ENCODE measurements at regions not wholly inside any gene's neighbourhood (a gene's known extent, or its start where the extent isn't known, plus 50 kb on each side); places are given as distances from the start of the nearest gene placed in this dataset.

GRCh38 chr3:36309092-36309491, 71.2 kb upstream of the STAC start:
- TF ChIP-seq, protein P1, sequence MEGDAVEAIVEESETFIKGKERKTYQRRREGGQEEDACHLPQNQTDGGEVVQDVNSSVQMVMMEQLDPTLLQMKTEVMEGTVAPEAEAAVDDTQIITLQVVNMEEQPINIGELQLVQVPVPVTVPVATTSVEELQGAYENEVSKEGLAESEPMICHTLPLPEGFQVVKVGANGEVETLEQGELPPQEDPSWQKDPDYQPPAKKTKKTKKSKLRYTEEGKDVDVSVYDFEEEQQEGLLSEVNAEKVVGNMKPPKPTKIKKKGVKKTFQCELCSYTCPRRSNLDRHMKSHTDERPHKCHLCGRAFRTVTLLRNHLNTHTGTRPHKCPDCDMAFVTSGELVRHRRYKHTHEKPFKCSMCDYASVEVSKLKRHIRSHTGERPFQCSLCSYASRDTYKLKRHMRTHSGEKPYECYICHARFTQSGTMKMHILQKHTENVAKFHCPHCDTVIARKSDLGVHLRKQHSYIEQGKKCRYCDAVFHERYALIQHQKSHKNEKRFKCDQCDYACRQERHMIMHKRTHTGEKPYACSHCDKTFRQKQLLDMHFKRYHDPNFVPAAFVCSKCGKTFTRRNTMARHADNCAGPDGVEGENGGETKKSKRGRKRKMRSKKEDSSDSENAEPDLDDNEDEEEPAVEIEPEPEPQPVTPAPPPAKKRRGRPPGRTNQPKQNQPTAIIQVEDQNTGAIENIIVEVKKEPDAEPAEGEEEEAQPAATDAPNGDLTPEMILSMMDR (IDR thresholded peaks at IDR 0.05), result no peak
- Mint-ChIP-seq H3K4me1 (no peaks in the 10 kb centered on the region), H3K27me3 (ENCODE audit: low read depth, poor library complexity) (peaks cover under 1% of the 10 kb centered on the region), H3K4me3 (no peak overlapping the region), H3K9me3 (no peaks in the 10 kb centered on the region), H3K27ac (no peak overlapping the region), H3K36me3 (ENCODE audit: low read depth) (no peaks in the 10 kb centered on the region)
- no peak for DNase-seq

- no peak overlapping the region for H3K27ac Mint-ChIP-seq
- DNase-seq, result no peak
These were observed 68.0 kb upstream of the STAC start for GRCh38 chr3:36312351-36312750.

DNA sequence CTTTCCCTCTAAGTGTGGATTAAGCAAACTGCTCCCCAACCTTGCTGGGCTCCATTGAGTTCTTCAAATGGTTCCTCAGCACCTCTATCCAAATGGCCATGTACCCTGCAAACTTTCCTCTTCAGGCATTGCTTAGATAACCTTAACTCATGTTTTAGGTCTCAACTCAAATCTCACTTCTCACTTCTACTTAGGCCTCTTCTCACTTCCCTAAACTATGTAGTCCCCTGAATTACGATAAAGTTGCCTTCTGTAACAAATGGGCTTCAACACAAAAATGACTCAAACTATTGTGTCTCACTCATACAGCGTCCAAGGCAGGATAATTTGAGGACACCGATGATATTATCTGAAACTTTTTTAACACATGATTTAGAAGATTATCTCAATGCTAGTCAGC, 62.4 kb upstream of the STAC start:
- Mint-ChIP-seq H3K4me1 (peaks cover 13% of the 10 kb centered on the region), H3K36me3 (ENCODE audit: low read depth) (no peaks in the 10 kb centered on the region), H3K27me3 (ENCODE audit: low read depth, poor library complexity) (no peaks in the 10 kb centered on the region), H3K27ac (no peak overlapping the region), H3K4me3 (no peak overlapping the region), H3K9me3 (peaks cover 20% of the 10 kb centered on the region)
- no peak for DNase-seq
- TF ChIP-seq, protein P1 (IDR thresholded peaks at IDR 0.05), result no peak

More at GRCh38 chr3:36312351-36312750, 68.0 kb upstream of the STAC start:
- Mint-ChIP-seq H3K36me3 (ENCODE audit: low read depth) (no peaks in the 10 kb centered on the region), H3K4me1 (no peaks in the 10 kb centered on the region), H3K4me3 (no peak overlapping the region), H3K27me3 (ENCODE audit: low read depth, poor library complexity) (no peaks in the 10 kb centered on the region), H3K9me3 (peaks cover 10% of the 10 kb centered on the region)
- TF ChIP-seq, protein P1 (IDR thresholded peaks at IDR 0.05), result no peak

GRCh38 chr3:36318621-36319200, 61.6 kb upstream of the STAC start:
- TF ChIP-seq, protein P1 (IDR thresholded peaks at IDR 0.05), result no peak
- no peaks in the 10 kb centered on the region for H3K36me3 Mint-ChIP-seq (ENCODE audit: low read depth)
- H3K27me3 Mint-ChIP-seq (ENCODE audit: low read depth, poor library complexity), result no peaks in the 10 kb centered on the region
- no peak overlapping the region for H3K4me3 Mint-ChIP-seq
- DNase-seq, result no peak
- H3K27ac Mint-ChIP-seq, result peak overlapping the region; percentile 8
- peaks cover 13% of the 10 kb centered on the region for H3K4me1 Mint-ChIP-seq
- peaks cover 23% of the 10 kb centered on the region for H3K9me3 Mint-ChIP-seq

DNA sequence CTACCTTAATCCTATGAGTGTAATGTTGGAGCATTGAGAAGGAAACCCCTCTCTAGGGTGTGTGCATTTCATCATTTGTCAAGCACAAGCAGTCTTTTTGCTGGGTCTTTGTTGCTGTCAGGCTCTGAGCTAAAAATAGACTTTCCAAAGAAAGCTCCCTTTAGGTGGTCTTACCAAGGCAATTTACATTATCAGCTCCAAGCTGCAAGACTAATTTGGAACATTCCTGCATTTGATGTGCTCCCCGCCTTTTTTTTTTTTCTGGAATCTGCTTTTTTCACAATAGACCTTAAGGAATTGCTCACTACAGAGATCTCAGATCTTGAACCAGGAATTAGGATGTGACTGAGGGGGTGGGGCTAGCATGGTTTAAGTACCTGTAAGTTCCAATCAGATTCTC, 60.6 kb upstream of the STAC start:
- DNase-seq, result no peak
- H3K27me3 Mint-ChIP-seq (ENCODE audit: low read depth, poor library complexity), result no peaks in the 10 kb centered on the region

More for the DNA sequence above, 60.6 kb upstream of the STAC start:
- peaks cover 27% of the 10 kb centered on the region for H3K9me3 Mint-ChIP-seq
- no peak overlapping the region for H3K27ac Mint-ChIP-seq
- no peak overlapping the region for H3K4me3 Mint-ChIP-seq
- H3K36me3 Mint-ChIP-seq (ENCODE audit: low read depth), result no peaks in the 10 kb centered on the region
- H3K4me1 Mint-ChIP-seq, result peaks cover 13% of the 10 kb centered on the region
- TF ChIP-seq, protein P1 (IDR thresholded peaks at IDR 0.05), result no peak
